Activated naive CD4-positive, alpha-beta T cell treated with anti-CD3 and anti-CD28 coated beads, Interleukin-2, amount 50 U/mL, for 72 hours (primary cell): ENCODE measurements at regions not wholly inside any gene's neighbourhood (a gene's known extent, or its start where the extent isn't known, plus 50 kb on each side); places are given as distances from the start of the nearest gene placed in this dataset.

Experiments
- ATAC-seq, 2 donors: fragments of 150-1000 bp; cut with Tn5 transposase; 2 replicates each; pipeline ENCODE4 v1.10.0; 2021; ENCODE audit warnings: mild to moderate bottlenecking in 2 of 2, moderate library complexity in 2 of 2
- DNase-seq, 2 donors: peaks; one replicate each; pipeline ENCODE4 v3.0.0; 2021 to 2022; ENCODE audit warnings: low spot score in 2 of 2
- H3K27ac Mint-ChIP-seq, 2 donors: one replicate each; pipeline ENCODE4 v1.8.0; 2022; ENCODE audit warnings: mild to moderate bottlenecking in 2 of 2, mixed read lengths in 2 of 2
- H3K36me3 Mint-ChIP-seq, 2 donors: one replicate each; pipeline ENCODE4 v1.8.0; 2022; ENCODE audit warnings: mixed read lengths in 2 of 2
- H3K9me3 Mint-ChIP-seq, 2 donors: one replicate each; pipeline ENCODE4 v1.8.0; 2022; ENCODE audit warnings: mixed read lengths in 2 of 2

DNA sequence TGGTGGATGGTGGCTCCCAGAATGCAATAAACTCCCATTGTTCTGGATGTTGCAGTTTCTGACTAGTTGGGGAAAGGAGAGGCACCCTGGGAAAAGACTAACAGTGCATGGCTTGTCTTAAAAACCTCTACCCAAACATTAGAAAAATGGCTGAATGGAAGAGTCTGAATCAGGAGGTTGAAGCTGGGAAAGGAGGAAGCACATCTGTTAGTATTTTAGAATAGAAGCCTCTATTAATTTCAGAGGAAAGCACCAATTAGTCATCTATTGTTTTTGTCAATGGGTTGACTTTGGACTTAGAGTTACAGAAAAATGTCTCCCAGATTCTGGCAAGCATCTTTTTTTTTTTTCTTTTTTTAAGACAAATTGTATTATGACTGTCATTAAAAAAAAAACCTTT lies 56.1 kb upstream of the ELMO1 start:
- H3K9me3 Mint-ChIP-seq: no peaks in the 10 kb centered on the region
- no peaks in the 10 kb centered on the region for H3K36me3 Mint-ChIP-seq
- no peak overlapping the region for H3K27ac Mint-ChIP-seq
- ATAC-seq: no peak
- no peak for DNase-seq

GRCh38 chr7:37505750-37506353 lies 57.2 kb upstream of the ELMO1 start:
- H3K9me3 Mint-ChIP-seq: no peaks in the 10 kb centered on the region
- no peak overlapping the region for H3K27ac Mint-ChIP-seq
- DNase-seq: no peak
- H3K36me3 Mint-ChIP-seq: no peaks in the 10 kb centered on the region
- no peak for ATAC-seq

DNA sequence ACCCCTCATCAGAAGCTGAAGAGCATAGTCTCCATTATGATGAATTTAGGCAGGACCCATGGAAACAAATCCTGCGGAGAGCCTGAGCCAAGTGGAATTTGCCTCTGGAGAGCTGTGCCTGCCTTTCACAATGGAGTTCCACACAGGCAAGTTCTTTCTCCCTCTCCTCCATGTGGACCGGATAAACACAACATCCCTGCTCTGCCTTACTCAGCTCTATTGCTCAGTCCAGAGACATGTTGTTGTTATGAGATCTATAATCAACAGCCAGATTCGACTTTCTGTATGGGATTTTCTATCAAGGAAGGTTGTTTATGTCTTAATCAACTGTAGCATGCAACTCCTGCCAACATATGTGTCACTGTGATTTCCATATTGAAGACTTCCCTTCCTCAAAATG lies 59.5 kb upstream of the ELMO1 start:
- Mint-ChIP-seq H3K9me3 (no peaks in the 10 kb centered on the region), H3K27ac (no peak overlapping the region), H3K36me3 (no peaks in the 10 kb centered on the region)
- no peak for DNase-seq
- ATAC-seq: no peak

- ATAC-seq (peak; percentile 53 to 73), DNase-seq (peak in 1 of 2 donors; percentile 33)
- Mint-ChIP-seq H3K36me3 (no peaks in the 10 kb centered on the region), H3K27ac (no peak overlapping the region), H3K9me3 (no peaks in the 10 kb centered on the region)
These were observed 61.5 kb upstream of the ELMO1 start for GRCh38 chr7:37510043-37510634.

DNA sequence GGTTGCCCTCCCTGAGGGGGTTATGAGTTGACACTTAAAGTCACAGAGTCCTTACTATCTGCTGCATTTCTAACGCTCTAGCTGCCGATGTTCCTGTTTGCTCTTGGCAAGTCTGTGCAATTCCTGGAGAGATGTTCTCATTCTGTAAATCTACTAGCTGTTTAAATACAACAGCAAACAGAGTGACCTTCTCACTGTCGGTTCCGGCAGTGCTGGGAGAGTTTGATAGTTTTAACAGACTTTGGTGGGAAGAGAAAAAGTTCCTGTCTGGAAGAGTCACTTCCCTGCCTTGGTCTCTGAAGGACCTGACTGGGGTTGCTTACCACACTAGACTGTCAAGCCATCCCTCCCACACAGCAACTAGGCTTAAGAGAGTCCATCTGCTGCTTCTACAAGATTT lies 63.3 kb upstream of the ELMO1 start:
- no peaks in the 10 kb centered on the region for H3K36me3 Mint-ChIP-seq
- H3K9me3 Mint-ChIP-seq: no peaks in the 10 kb centered on the region
- H3K27ac Mint-ChIP-seq: no peak overlapping the region
- no peak for DNase-seq
- ATAC-seq: no peak

GRCh38 chr7:37514497-37514896 lies 65.8 kb upstream of the ELMO1 start:
- DNase-seq (no peak), ATAC-seq (no peak)
- H3K27ac Mint-ChIP-seq: no peak overlapping the region
- peaks cover 0 to under 1% of the 10 kb centered on the region in 2 donors for H3K9me3 Mint-ChIP-seq
- no peaks in the 10 kb centered on the region for H3K36me3 Mint-ChIP-seq

DNA sequence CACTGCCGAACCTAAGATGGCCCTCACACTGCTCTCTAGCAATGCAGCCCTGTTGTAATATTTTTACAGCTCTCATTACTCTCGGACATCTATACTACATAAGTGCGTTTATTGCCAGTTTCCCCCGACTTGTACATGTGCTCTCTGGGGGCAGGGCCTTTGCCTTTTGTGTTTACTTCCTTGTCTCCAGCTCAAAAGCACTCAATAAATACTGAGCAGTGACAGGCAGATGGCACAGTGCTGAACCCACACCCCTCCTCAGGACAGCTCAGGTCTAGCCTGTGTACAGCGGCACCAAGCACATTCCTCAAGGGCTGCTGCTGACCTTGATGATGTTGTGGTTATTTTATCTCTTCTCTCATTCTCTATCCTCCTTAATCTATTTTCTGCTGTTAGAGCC lies 68.0 kb upstream of the ELMO1 start:
- H3K27ac Mint-ChIP-seq: no peak overlapping the region
- H3K9me3 Mint-ChIP-seq: peaks cover 0 to 3% of the 10 kb centered on the region in 2 donors
- no peak for DNase-seq
- H3K36me3 Mint-ChIP-seq: no peaks in the 10 kb centered on the region
- no peak for ATAC-seq

- DNase-seq (no peak), ATAC-seq (peak; percentile 28 to 40)
- Mint-ChIP-seq H3K27ac (no peak overlapping the region), H3K9me3 (peaks cover 0 to 3% of the 10 kb centered on the region in 2 donors), H3K36me3 (no peaks in the 10 kb centered on the region)
These were observed 69.6 kb upstream of the ELMO1 start for GRCh38 chr7:37518266-37518665.

- DNase-seq (no peak), ATAC-seq (no peak)
- H3K36me3 Mint-ChIP-seq: no peaks in the 10 kb centered on the region
- H3K27ac Mint-ChIP-seq: no peak overlapping the region
- H3K9me3 Mint-ChIP-seq: peaks cover 0 to 3% of the 10 kb centered on the region in 2 donors
These were observed 75.4 kb upstream of the ELMO1 start for GRCh38 chr7:37524056-37524455.

- ATAC-seq (no peak), DNase-seq (no peak)
- Mint-ChIP-seq H3K36me3 (no peaks in the 10 kb centered on the region), H3K9me3 (no peaks in the 10 kb centered on the region), H3K27ac (no peak overlapping the region)
These were observed 76.1 kb upstream of the ELMO1 start for GRCh38 chr7:37524797-37525196.

DNA sequence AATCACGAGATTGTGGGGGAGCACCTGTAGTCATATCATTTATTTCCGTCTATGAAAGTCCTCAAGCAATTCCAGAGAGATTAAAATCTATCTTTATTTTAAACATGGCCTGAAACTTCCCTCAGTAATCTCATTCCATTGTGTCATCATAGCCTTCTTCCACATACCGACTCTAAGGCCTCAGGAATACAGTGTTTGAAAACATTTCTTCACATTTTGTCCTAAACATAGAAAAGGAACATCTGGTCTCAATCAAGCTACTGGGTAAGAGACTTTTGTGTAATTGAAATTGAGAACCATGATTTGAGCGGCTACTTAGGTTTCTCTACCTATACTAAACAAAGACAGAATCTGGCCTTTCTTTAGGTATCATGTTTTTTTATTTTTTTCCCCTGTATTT lies 78.0 kb upstream of the ELMO1 start:
- DNase-seq (no peak), ATAC-seq (no peak)
- Mint-ChIP-seq H3K9me3 (no peaks in the 10 kb centered on the region), H3K36me3 (no peaks in the 10 kb centered on the region), H3K27ac (no peak overlapping the region)

GRCh38 chr7:37527109-37527508 lies 78.4 kb upstream of the ELMO1 start:
- no peak overlapping the region for H3K27ac Mint-ChIP-seq
- DNase-seq (no peak), ATAC-seq (no peak)
- no peaks in the 10 kb centered on the region for H3K9me3 Mint-ChIP-seq
- no peaks in the 10 kb centered on the region for H3K36me3 Mint-ChIP-seq

DNA sequence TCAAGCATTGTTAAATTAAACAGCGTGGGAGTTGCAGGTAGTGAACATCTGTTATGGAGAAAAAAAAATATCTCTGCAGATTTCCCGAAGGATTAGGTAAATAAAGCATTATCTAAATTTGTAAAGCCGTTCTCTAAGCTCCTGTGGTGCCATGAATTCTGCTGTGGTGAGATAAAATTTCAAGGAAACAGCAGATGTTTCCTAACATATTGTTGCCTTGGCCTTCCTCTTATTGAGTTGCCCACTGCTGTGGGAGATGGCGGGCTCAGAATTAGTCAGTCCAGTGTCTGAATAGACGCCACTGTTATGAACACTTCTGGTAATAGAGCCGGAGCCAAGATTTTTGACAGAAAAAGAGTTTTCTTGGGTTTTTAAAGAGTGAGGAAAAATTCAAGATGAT lies 82.6 kb upstream of the ELMO1 start:
- H3K9me3 Mint-ChIP-seq: peaks cover 0 to 4% of the 10 kb centered on the region in 2 donors
- H3K27ac Mint-ChIP-seq: no peak overlapping the region
- DNase-seq (no peak), ATAC-seq (no peak)
- H3K36me3 Mint-ChIP-seq: no peaks in the 10 kb centered on the region

- Mint-ChIP-seq H3K27ac (no peak overlapping the region), H3K36me3 (no peaks in the 10 kb centered on the region), H3K9me3 (peaks cover 0 to 4% of the 10 kb centered on the region in 2 donors)
- no peak for DNase-seq
- ATAC-seq: no peak
These were observed 84.0 kb upstream of the ELMO1 start for GRCh38 chr7:37532636-37533035.

GRCh38 chr7:37534893-37535610 lies 86.4 kb upstream of the ELMO1 start:
- Mint-ChIP-seq H3K27ac (no peak overlapping the region), H3K36me3 (no peaks in the 10 kb centered on the region), H3K9me3 (peaks cover 0 to 4% of the 10 kb centered on the region in 2 donors)
- ATAC-seq: no peak
- DNase-seq: no peak

DNA sequence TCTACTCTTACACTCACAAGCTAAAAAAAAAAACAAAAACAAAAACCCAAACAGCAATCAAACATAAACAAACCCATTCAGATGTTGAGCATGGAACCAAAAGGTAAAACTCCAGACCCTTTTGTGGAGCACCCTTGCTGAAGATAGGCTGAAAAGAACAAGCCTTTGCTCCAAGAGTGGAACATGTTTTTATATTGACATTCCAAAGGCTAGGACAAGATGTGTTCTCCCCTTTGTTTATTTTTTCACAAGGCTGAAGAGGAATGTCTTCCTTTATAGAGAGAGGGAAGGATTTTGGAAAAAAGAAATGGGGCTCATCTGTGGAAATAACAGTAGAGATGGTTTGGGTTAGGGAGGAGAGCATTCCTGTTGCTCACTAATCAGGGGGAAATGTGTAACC lies 87.2 kb upstream of the ELMO1 start:
- Mint-ChIP-seq H3K36me3 (no peaks in the 10 kb centered on the region), H3K9me3 (peaks cover 0 to 4% of the 10 kb centered on the region in 2 donors), H3K27ac (no peak overlapping the region)
- DNase-seq (no peak), ATAC-seq (no peak)

DNA sequence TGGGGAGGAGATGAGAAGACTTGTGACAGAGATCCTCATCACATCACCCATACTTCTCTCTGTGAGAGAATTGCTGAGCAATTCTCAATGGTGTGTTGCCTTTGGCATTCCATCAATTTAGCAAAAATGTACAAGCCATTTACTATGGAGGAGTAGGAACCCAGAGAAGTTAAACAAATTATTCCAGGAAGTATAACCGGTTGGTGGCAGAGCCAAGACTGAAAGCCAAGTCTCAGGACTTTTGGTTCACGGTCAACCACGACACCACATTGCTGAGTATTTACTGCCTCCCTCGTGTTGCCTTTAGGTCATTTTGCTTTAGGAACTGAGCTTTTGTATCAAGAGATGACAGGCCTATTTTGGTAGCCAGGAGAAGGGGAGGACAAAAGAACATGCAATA lies 88.0 kb upstream of the ELMO1 start:
- Mint-ChIP-seq H3K36me3 (no peaks in the 10 kb centered on the region), H3K9me3 (peaks cover 0 to 4% of the 10 kb centered on the region in 2 donors), H3K27ac (no peak overlapping the region)
- no peak for ATAC-seq
- no peak for DNase-seq

DNA sequence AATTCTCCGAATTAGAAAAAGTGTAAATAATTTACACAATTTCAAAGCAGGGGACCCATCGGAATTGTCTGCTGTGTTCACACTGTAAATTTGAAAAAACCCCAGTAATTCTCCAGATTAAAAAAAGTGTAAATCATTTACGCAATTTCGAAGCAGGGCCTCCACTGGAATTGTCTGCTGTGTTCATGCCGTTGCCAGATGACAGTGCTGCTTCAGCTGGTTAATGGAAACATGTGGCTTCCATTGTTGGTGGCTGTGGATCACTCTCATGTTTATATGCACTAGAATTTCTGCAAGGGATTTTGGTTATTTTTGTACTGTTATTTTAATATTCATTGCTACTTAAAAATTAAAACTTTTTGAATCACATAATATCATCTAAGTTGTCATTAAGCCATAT lies 88.8 kb upstream of the ELMO1 start:
- DNase-seq: no peak
- Mint-ChIP-seq H3K9me3 (peaks cover 0 to 4% of the 10 kb centered on the region in 2 donors), H3K36me3 (no peaks in the 10 kb centered on the region), H3K27ac (no peak overlapping the region)
- no peak for ATAC-seq
